ENCODE measurements at regions not wholly inside any gene's neighbourhood (a gene's known extent, or its start where the extent isn't known, plus 50 kb on each side); places are given as distances from the start of the nearest gene placed in this dataset.

GRCh38 chr2:33967103-33967502, 368.0 kb upstream of the FAM98A start:
- Histone ChIP-seq H3K9me3 (ENCODE audit: control insufficient read depth in 4 of 4, low read length in 3 of 4) (no peaks in the 10 kb centered on the region), H3K4me1 (ENCODE audit: control insufficient read depth in 4 of 4, insufficient read depth in 4 of 4, low read length in 3 of 4) (no peaks in the 10 kb centered on the region), H3K36me3 (ENCODE audit: control insufficient read depth in 4 of 4, insufficient read depth in 3 of 4, low read depth in 1 of 4, low read length in 3 of 4) (no peaks in the 10 kb centered on the region), H3K4me3 (ENCODE audit: low read depth in 1 of 3, low read length in 3 of 3) (no peak overlapping the region), H3K27me3 (ENCODE audit: control insufficient read depth in 4 of 4, insufficient read depth in 4 of 4, low read length in 3 of 4) (no peaks in the 10 kb centered on the region), H3K27ac (ENCODE audit: low read depth in 1 of 2, low read length in 2 of 2) (no peak overlapping the region), H3K9ac (ENCODE audit: low read depth in 1 of 2, low read length in 2 of 2) (no peak overlapping the region)
- 75% methylated on average over 4 of the region's 4 CpGs for WGBS
- TF ChIP-seq JUND (IDR thresholded peaks at IDR 0.05) (no peak), FOXA2 (IDR thresholded peaks at IDR 0.05) (no peak), NR2F2 (IDR thresholded peaks at IDR 0.05) (no peak), MAX (IDR thresholded peaks at IDR 0.05) (no peak), HNF4A (conservative IDR thresholded peaks at IDR 0.05) (no peak), EGR1 (IDR thresholded peaks at IDR 0.05; ENCODE audit: low read depth in 2 of 2) (no peak), SP1 (IDR thresholded peaks at IDR 0.05) (no peak), TAF1 (conservative IDR thresholded peaks at IDR 0.05) (no peak), ZBTB33 (IDR thresholded peaks at IDR 0.05) (no peak)
- DNase-seq (ENCODE audit: low spot score): no peak

GRCh38 chr2:33958591-33958990, 359.5 kb upstream of the FAM98A start:
- Histone ChIP-seq H3K36me3 (ENCODE audit: control insufficient read depth in 4 of 4, insufficient read depth in 3 of 4, low read depth in 1 of 4, low read length in 3 of 4) (no peaks in the 10 kb centered on the region), H3K9ac (ENCODE audit: low read depth in 1 of 2, low read length in 2 of 2) (no peak overlapping the region), H3K4me1 (ENCODE audit: control insufficient read depth in 4 of 4, insufficient read depth in 4 of 4, low read length in 3 of 4) (no peaks in the 10 kb centered on the region), H3K27ac (ENCODE audit: low read depth in 1 of 2, low read length in 2 of 2) (no peak overlapping the region), H3K9me3 (ENCODE audit: control insufficient read depth in 4 of 4, low read length in 3 of 4) (no peaks in the 10 kb centered on the region), H3K4me3 (ENCODE audit: low read depth in 1 of 3, low read length in 3 of 3) (no peak overlapping the region), H3K27me3 (ENCODE audit: control insufficient read depth in 4 of 4, insufficient read depth in 4 of 4, low read length in 3 of 4) (no peaks in the 10 kb centered on the region)
- 63% methylated on average over 5 of the region's 5 CpGs for WGBS
- no peak for DNase-seq (ENCODE audit: low spot score)
- TF ChIP-seq YY1 (IDR thresholded peaks at IDR 0.05): no peak
- TF ChIP-seq FOXA2 (IDR thresholded peaks at IDR 0.05): no peak
- TF ChIP-seq GABPA (IDR thresholded peaks at IDR 0.05 in 1 of 2, conservative IDR thresholded peaks at IDR 0.05 in 1 of 2): no peak
- TF ChIP-seq HNF4G (IDR thresholded peaks at IDR 0.05): no peak
- no peak for TF ChIP-seq TAF1 (conservative IDR thresholded peaks at IDR 0.05)
- no peak for TF ChIP-seq CTCF (IDR thresholded peaks at IDR 0.05; ENCODE audit: low read depth, low read length, missing input control)

GRCh38 chr2:33949371-33949770, 350.3 kb upstream of the FAM98A start:
- Histone ChIP-seq H3K9me3 (ENCODE audit: control insufficient read depth in 4 of 4, low read length in 3 of 4) (no peaks in the 10 kb centered on the region), H3K9ac (ENCODE audit: low read depth in 1 of 2, low read length in 2 of 2) (no peak overlapping the region), H3K4me1 (ENCODE audit: control insufficient read depth in 4 of 4, insufficient read depth in 4 of 4, low read length in 3 of 4) (no peaks in the 10 kb centered on the region), H3K36me3 (ENCODE audit: control insufficient read depth in 4 of 4, insufficient read depth in 3 of 4, low read depth in 1 of 4, low read length in 3 of 4) (no peaks in the 10 kb centered on the region), H3K27me3 (ENCODE audit: control insufficient read depth in 4 of 4, insufficient read depth in 4 of 4, low read length in 3 of 4) (no peaks in the 10 kb centered on the region), H3K4me3 (ENCODE audit: low read depth in 1 of 3, low read length in 3 of 3) (no peak overlapping the region), H3K27ac (ENCODE audit: low read depth in 1 of 2, low read length in 2 of 2) (no peak overlapping the region)
- no peak for DNase-seq (ENCODE audit: low spot score)
- no peak for TF ChIP-seq MAX (IDR thresholded peaks at IDR 0.05)
- no peak for TF ChIP-seq FOXA1 (IDR thresholded peaks at IDR 0.05)
